ENCODE measurements at regions not wholly inside any gene's neighbourhood (a gene's known extent, or its start where the extent isn't known, plus 50 kb on each side); places are given as distances from the start of the nearest gene placed in this dataset.

- H3K23ac ChIP-seq (ENCODE audit: low read depth, low read length), result no peak overlapping the region
- no peaks in the 10 kb centered on the region for H3K36me3 ChIP-seq (ENCODE audit: control insufficient read depth, insufficient read depth, low read length)
- no peaks in the 10 kb centered on the region for H3K79me1 ChIP-seq (ENCODE audit: low read depth in 1 of 2, low read length in 2 of 2)
- no peak overlapping the region for H3K4me2 ChIP-seq (ENCODE audit: low read depth, low read length)
- H3K9me1 ChIP-seq (ENCODE audit: insufficient read depth, low read length), result no peaks in the 10 kb centered on the region
- H2BK15ac ChIP-seq (ENCODE audit: low read depth, low read length), result no peak overlapping the region
- H3K27ac ChIP-seq (ENCODE audit: insufficient read depth, low read length), result no peak overlapping the region
- DNase-seq, result no peak
- H2BK20ac ChIP-seq (ENCODE audit: low read depth, low read length), result no peak overlapping the region
- no peak overlapping the region for H3K4ac ChIP-seq (ENCODE audit: low read depth, low read length)
- H2BK5ac ChIP-seq (ENCODE audit: low read depth, low read length, poor library complexity, severe bottlenecking), result no peak overlapping the region
- no peaks in the 10 kb centered on the region for H3K27me3 ChIP-seq (ENCODE audit: control insufficient read depth, insufficient read depth, low read length)
- H3K18ac ChIP-seq (ENCODE audit: low read depth, low read length), result no peak overlapping the region
- no peaks in the 10 kb centered on the region for H3K9me3 ChIP-seq (ENCODE audit: control insufficient read depth, insufficient read depth, low read length)
- no peak overlapping the region for H4K5ac ChIP-seq (ENCODE audit: low read depth, low read length)
- no peak overlapping the region for H3K4me3 ChIP-seq (ENCODE audit: insufficient read depth, low read depth, low read length)
- no peak overlapping the region for H2BK120ac ChIP-seq (ENCODE audit: low read depth, low read length)
- WGBS, 2 experiments (ENCODE audit: extremely low coverage in 2 of 2, insufficient read length in 1 of 2), result no CpG with 5 or more reads among the region's 2 CpGs
- ATAC-seq (ENCODE audit: low read depth), result no peak
- dilution Hi-C loops (cut with HindIII; ENCODE audit: low sequenced_read_pairs, unreplicated experiment), result no loop called here
- no peaks in the 10 kb centered on the region for H4K20me1 ChIP-seq (ENCODE audit: insufficient read depth, low read length)
- CTCF ChIA-PET, result no interaction called here
- H3K9ac ChIP-seq (ENCODE audit: low read depth, low read length), result no peak overlapping the region
- no peak overlapping the region for H2AK5ac ChIP-seq (ENCODE audit: low read depth, low read length)
- H3K4me1 ChIP-seq (ENCODE audit: control insufficient read depth, insufficient read depth, low read length), result no peaks in the 10 kb centered on the region
- POLR2A ChIA-PET (ENCODE audit: unreplicated experiment), result no interaction called here
- intact Hi-C loops (cut with micrococcal nuclease), result no loop called here
- in situ Hi-C loops (cut with MboI; ENCODE audit: low sequenced_read_pairs), result no loop called here
- TF ChIP-seq BHLHE40 (IDR thresholded peaks at IDR 0.05; ENCODE audit: low read depth, low read length) (no peak), MAFK (IDR thresholded peaks at IDR 0.05; ENCODE audit: low read depth, low read length) (no peak), CTCF (conservative IDR thresholded peaks at IDR 0.05; ENCODE audit: low read depth, low read length) (no peak), CHD1 (IDR thresholded peaks at IDR 0.05; ENCODE audit: low read depth, low read length) (no peak), MXI1 (IDR thresholded peaks at IDR 0.05; ENCODE audit: borderline replicate concordance, low read depth, low read length) (no peak), MAZ (IDR thresholded peaks at IDR 0.05; ENCODE audit: borderline replicate concordance, low read depth, low read length) (no peak), FOS (IDR thresholded peaks at IDR 0.05; ENCODE audit: low read depth, low read length) (no peak), RCOR1 (IDR thresholded peaks at IDR 0.05; ENCODE audit: insufficient replicate concordance, low read length) (no peak), NFE2L2 (IDR thresholded peaks at IDR 0.05; ENCODE audit: low read depth, low read length) (no peak), RAD21 (IDR thresholded peaks at IDR 0.05; ENCODE audit: low read length) (no peak), POLR2A (IDR thresholded peaks at IDR 0.05; ENCODE audit: low read depth, low read length) (no peak), USF2 (IDR thresholded peaks at IDR 0.05; ENCODE audit: low read depth, low read length) (no peak), ELK1 (IDR thresholded peaks at IDR 0.05; ENCODE audit: borderline replicate concordance, low read depth, low read length) (no peak), SMC3 (IDR thresholded peaks at IDR 0.05; ENCODE audit: low read depth, low read length) (no peak), CEBPB (IDR thresholded peaks at IDR 0.05; ENCODE audit: low read depth, low read length) (no peak)
- H2AK9ac ChIP-seq (replicated peaks; ENCODE audit: low read depth, low read length, poor library complexity), result no peak overlapping the region
- H3K14ac ChIP-seq (replicated peaks; ENCODE audit: low read depth, low read length), result no peak overlapping the region
- H4K8ac ChIP-seq (ENCODE audit: low read depth in 2 of 2, low read length in 2 of 2), result no peak overlapping the region
- H2AFZ ChIP-seq (replicated peaks; ENCODE audit: low read length, poor library complexity), result no peak overlapping the region
- no peak overlapping the region for H3K56ac ChIP-seq (ENCODE audit: extremely low read depth, insufficient read depth, low read length)
- BruUV-seq (replicated peaks), result no TSS peak
- no peak overlapping the region for H4K91ac ChIP-seq (ENCODE audit: insufficient read depth, low read depth, low read length)
These were observed 206.1 kb downstream of the SLC39A8 start for GRCh38 chr4:102139132-102139573.
